Adrenal gland (tissue), 5 donors: ENCODE measurements at regions not wholly inside any gene's neighbourhood (a gene's known extent, or its start where the extent isn't known, plus 50 kb on each side); places are given as distances from the start of the nearest gene placed in this dataset.

Source experiments
- POLR2A ChIP-seq, 2 donors: fragments of 450-650 bp; IDR thresholded peaks; one replicate each; pipeline ENCODE4 v1.6.1; 2017; ENCODE audit warnings: antibody characterized with exemption in 2 of 2, mild to moderate bottlenecking in 2 of 2, moderate library complexity in 1 of 2
- TF ChIP-seq, protein P1 (sequence below), 6 experiments: fragments of 450-650 bp in 4 of 6; fragments of 200-600 bp in 2 of 6; sonication (generic) in 1 of 6; IDR thresholded peaks; 1 replicate in 5 of 6; 2 replicates in 1 of 6; pipeline versions ENCODE4 v1.5.1 to v1.8.0; 2016 to 2021; ENCODE audit warnings: antibody characterized with exemption in 6 of 6, mild to moderate bottlenecking in 2 of 6, moderate library complexity in 1 of 6
- donor health status: DM: no; HTN: no; CAD: no.

DNA sequence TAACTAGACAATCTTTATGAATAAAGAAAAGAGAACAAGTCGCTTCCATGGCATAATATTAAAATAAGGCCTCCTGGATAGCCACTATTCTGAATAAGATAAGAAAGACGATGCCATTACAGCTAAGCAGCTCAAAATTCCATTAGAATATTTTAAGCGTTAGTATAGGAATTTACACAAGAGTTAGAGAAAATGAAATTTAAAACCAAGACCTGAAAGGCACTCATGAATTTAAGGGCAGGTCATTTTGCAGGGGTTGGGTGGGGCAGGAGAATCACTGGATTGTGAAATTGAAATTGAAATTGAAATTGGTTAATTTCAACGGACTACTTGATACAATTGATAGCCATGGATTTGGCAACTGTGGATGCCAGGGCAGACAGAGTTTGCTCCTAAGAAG, 91.8 kb upstream of the GOLGA8J start:
- TF ChIP-seq, protein P1, sequence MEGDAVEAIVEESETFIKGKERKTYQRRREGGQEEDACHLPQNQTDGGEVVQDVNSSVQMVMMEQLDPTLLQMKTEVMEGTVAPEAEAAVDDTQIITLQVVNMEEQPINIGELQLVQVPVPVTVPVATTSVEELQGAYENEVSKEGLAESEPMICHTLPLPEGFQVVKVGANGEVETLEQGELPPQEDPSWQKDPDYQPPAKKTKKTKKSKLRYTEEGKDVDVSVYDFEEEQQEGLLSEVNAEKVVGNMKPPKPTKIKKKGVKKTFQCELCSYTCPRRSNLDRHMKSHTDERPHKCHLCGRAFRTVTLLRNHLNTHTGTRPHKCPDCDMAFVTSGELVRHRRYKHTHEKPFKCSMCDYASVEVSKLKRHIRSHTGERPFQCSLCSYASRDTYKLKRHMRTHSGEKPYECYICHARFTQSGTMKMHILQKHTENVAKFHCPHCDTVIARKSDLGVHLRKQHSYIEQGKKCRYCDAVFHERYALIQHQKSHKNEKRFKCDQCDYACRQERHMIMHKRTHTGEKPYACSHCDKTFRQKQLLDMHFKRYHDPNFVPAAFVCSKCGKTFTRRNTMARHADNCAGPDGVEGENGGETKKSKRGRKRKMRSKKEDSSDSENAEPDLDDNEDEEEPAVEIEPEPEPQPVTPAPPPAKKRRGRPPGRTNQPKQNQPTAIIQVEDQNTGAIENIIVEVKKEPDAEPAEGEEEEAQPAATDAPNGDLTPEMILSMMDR (IDR thresholded peaks at IDR 0.05), result no peak
- no peak for TF ChIP-seq POLR2A (IDR thresholded peaks at IDR 0.05)
